ENCODE measurements at regions not wholly inside any gene's neighbourhood (a gene's known extent, or its start where the extent isn't known, plus 50 kb on each side); places are given as distances from the start of the nearest gene placed in this dataset.

DNA sequence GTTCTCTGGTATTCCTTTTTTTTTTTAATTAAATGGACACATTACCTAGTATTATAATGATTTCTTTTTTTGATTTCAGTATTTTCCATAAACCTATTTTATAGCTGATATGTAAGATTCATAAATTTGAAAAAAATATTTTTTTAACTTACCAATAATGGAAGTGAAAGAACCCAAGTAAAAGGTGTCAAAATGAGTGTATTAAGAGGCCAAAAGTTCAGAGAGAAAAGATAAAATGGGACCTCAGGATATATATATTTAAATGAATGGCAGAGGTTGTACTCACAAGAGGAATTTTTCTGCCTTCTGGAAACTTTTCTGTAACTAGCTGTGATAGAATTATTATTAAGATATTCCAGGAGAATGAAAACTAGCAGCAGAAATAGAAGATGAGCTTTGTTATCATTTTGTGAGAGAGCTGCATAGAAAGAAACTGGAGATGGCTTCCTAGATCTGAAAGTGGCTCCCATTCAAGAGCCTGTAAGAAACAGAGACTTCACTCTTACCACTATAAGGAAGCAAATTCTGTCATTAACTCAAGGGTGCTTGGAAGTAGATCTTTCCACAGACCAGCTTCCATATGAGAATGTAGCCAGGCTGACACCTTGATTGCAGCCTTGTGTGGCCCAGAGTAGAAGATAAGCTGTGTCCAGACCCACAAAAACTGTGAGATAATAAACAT is 91.7 kb downstream of the MRPS30 start:
- Mint-ChIP-seq H3K4me3 (no peak overlapping the region), H3K27ac (ENCODE audit: unreplicated experiment) (peak overlapping the region; percentile 76), H3K9me3 (peaks cover 2% of the 10 kb centered on the region), H3K36me3 (ENCODE audit: low read depth) (no peaks in the 10 kb centered on the region), H3K4me1 (no peaks in the 10 kb centered on the region), H3K27me3 (ENCODE audit: low read depth) (no peaks in the 10 kb centered on the region)
- no peak for DNase-seq (ENCODE audit: low read depth, low spot score)
- no peak for TF ChIP-seq CTCF (conservative IDR thresholded peaks at IDR 0.05)

GRCh38 chr5:44907396-44907795 is 98.6 kb downstream of the MRPS30 start:
- Mint-ChIP-seq H3K36me3 (ENCODE audit: low read depth) (no peaks in the 10 kb centered on the region), H3K9me3 (no peaks in the 10 kb centered on the region), H3K4me3 (no peak overlapping the region), H3K27me3 (ENCODE audit: low read depth) (no peaks in the 10 kb centered on the region), H3K27ac (ENCODE audit: unreplicated experiment) (no peak overlapping the region), H3K4me1 (no peaks in the 10 kb centered on the region)
- DNase-seq (ENCODE audit: low read depth, low spot score): no peak
- no peak for TF ChIP-seq CTCF (conservative IDR thresholded peaks at IDR 0.05)

- DNase-seq (ENCODE audit: low read depth, low spot score): no peak
- H3K27me3 Mint-ChIP-seq (ENCODE audit: low read depth): no peaks in the 10 kb centered on the region
- no peaks in the 10 kb centered on the region for H3K9me3 Mint-ChIP-seq
- TF ChIP-seq CTCF (conservative IDR thresholded peaks at IDR 0.05): no peak
- no peaks in the 10 kb centered on the region for H3K4me1 Mint-ChIP-seq
- H3K27ac Mint-ChIP-seq (ENCODE audit: unreplicated experiment): no peak overlapping the region
- no peak overlapping the region for H3K4me3 Mint-ChIP-seq
- H3K36me3 Mint-ChIP-seq (ENCODE audit: low read depth): no peaks in the 10 kb centered on the region
Measured at GRCh38 chr5:44909004-44909403, 100.3 kb downstream of the MRPS30 start.

- Mint-ChIP-seq H3K9me3 (no peaks in the 10 kb centered on the region), H3K36me3 (ENCODE audit: low read depth) (no peaks in the 10 kb centered on the region)
- DNase-seq (ENCODE audit: low read depth, low spot score): no peak
Measured at GRCh38 chr5:44911501-44911900, 102.8 kb downstream of the MRPS30 start.

GRCh38 chr5:44914221-44914620 is 105.5 kb downstream of the MRPS30 start:
- Mint-ChIP-seq H3K4me1 (no peaks in the 10 kb centered on the region), H3K27ac (ENCODE audit: unreplicated experiment) (no peak overlapping the region)
- TF ChIP-seq CTCF (conservative IDR thresholded peaks at IDR 0.05): no peak

More at GRCh38 chr5:44911501-44911900, 102.8 kb downstream of the MRPS30 start:
- no peaks in the 10 kb centered on the region for H3K4me1 Mint-ChIP-seq
- no peak overlapping the region for H3K4me3 Mint-ChIP-seq
- no peaks in the 10 kb centered on the region for H3K27me3 Mint-ChIP-seq (ENCODE audit: low read depth)
- TF ChIP-seq CTCF (conservative IDR thresholded peaks at IDR 0.05): no peak
- H3K27ac Mint-ChIP-seq (ENCODE audit: unreplicated experiment): no peak overlapping the region

More at GRCh38 chr5:44914221-44914620, 105.5 kb downstream of the MRPS30 start:
- no peak for DNase-seq (ENCODE audit: low read depth, low spot score)
- Mint-ChIP-seq H3K4me3 (no peak overlapping the region), H3K36me3 (ENCODE audit: low read depth) (no peaks in the 10 kb centered on the region), H3K27me3 (ENCODE audit: low read depth) (no peaks in the 10 kb centered on the region), H3K9me3 (no peaks in the 10 kb centered on the region)
